A172 (cell line): ENCODE measurements at regions not wholly inside any gene's neighbourhood (a gene's known extent, or its start where the extent isn't known, plus 50 kb on each side); places are given as distances from the start of the nearest gene placed in this dataset.

Source experiments
- DNase-seq: peaks from one replicate; pipeline ENCODE4 v3.0.0-alpha.2; 2015; ENCODE audit warnings: low spot score

DNA sequence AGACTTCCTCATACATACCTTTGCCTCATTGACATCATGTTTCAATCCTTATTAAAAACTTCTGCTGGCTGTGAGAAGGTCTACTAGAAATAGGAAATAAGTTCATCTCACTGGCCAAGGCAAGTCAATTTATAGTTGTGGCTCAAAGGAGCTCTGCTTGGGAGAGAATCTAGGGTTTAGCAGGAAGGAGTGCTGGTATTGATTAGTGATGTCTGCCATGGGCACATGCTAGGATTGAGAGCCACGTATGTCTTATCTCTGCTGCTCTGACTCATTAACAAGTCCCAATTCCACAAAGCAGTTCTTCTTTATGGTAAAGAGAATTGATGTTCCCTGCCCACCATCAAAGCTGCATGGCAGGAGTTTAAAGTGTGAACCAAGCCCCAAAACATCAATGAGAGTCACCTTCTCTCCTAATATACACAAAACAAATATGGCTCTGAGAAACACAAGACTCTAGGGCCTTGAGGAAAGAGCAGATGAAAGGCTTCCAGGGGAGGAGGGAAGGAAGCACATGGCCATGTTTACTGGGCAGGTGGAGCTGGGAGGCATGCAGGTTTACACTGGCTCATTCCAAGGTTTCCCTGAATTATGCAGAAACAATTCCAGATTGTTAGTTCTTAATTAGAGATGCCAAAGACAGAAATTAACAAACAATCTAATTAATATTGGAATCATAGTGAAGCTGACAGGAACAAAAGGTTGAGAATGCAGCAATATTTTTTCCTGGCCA, 931.9 kb upstream of the TMEM132C start:
- DNase-seq: no peak

DNA sequence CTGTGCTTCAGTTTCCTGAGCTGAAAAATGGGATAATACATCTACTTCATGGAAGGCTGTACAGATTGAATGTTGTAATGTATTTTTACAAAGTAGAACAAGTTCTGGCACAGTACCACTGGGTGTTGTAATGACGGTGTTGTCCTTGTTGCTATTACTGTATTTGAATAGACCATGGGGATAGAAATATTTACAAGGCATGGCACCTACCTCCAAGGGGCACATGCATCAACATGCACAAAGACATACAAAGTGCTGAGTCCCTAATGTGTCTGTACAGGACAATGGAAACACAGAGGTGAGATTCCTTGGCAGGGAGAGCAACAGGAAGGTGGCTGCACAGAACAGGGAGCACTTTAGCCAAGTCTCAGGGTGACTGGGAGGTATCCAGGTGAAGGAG, 930.6 kb upstream of the TMEM132C start:
- no peak for DNase-seq

DNA sequence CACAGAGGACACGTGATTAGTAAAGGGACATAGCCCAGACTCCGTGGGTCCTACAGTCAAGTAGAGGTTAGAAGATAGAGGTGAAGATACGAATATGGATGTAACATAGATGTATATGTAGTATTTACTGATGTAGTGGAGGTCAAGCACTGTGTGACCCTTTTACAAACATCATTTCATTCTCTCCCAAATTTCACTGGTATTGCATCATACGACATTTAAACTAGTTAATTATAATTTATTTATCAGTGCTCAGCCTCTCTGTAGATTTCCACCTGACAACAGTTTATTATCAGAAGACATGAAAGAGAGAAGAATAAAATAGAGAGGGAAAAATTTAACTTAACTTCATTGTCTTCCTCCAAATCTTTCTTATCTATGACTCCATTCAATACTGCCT, 927.9 kb upstream of the TMEM132C start:
- no peak for DNase-seq

DNA sequence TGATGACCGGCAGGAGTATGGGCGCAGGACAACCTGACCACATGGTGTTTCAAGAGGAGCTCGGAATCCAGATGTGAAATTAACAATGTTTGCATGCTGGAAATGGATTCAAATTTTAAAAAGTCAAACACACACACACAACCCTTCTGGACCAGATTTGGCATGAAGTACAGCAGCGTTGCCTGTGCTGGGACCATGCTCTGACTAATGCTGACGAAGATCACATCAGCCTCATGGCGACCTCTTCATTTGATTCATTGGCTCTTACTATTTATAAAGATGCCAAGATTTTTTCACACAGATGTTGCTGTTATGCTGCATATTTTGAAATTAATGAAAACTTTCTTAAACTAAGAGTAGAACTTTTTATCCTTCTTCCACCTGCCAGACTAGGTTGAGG, 926.6 kb upstream of the TMEM132C start:
- no peak for DNase-seq

DNA sequence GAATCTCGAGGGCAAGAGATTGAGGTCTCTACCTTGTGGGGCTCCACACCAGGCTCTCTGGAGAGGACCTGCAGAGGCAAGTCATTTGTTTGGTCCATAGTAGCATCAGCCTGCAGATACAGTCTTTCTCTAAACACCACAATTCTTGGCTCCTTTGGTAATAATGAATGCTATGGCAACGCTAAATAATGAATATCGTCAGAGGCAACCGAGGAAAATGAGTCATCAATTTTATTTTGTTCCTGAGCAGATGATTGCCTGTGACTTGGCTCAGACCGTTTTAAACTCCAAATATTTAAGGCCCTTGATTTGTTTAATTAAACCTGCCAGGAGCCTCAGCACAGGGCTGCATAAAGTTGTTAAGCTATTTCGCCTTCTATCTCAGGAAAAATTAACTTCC, 924.1 kb upstream of the TMEM132C start:
- DNase-seq: no peak

DNA sequence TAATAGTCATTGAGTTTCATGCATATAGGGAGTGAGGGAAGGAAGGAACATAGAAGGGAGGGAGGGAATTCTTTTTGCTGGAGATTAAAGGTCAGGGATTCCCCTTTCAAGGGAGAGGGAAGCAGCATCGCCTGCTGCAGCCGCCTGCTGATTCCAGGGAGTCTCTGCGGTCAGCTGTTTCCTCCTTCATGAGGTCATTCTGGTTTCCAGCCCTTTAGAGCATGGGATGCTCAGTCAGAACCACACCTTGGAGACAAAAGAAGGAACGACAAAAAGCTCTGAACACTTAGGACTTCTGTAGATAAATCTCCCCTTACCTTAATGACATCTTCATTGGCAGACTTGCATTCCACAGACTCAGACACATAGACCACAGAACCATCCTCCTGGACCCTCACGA, 923.0 kb upstream of the TMEM132C start:
- DNase-seq: peak; percentile 79

DNA sequence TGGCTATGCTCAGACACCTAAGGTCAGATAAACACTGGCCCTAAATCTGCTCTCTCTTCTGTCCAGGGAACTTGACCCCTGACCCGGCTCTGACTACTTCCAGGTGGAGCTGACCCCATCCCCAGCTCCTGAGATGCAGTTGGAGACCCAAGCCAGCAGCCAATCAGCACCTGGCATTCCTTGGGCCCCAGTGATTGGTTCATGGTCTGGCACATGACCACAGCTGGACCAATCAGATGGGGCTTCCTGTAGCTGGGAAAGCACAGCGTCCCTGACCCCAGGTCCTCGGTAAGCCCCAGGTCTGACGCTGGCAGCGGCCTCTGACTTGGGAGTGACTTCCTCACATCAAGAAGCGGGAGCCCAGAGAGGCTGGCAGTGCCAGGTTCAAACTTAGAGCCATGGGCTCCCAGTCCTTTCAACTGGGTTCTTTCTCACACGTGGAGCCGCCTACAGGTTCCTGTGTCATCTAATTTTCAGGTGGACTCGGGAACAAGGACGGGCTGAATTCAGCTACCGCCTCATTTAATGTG, 915.4 kb upstream of the TMEM132C start:
- no peak for DNase-seq

DNA sequence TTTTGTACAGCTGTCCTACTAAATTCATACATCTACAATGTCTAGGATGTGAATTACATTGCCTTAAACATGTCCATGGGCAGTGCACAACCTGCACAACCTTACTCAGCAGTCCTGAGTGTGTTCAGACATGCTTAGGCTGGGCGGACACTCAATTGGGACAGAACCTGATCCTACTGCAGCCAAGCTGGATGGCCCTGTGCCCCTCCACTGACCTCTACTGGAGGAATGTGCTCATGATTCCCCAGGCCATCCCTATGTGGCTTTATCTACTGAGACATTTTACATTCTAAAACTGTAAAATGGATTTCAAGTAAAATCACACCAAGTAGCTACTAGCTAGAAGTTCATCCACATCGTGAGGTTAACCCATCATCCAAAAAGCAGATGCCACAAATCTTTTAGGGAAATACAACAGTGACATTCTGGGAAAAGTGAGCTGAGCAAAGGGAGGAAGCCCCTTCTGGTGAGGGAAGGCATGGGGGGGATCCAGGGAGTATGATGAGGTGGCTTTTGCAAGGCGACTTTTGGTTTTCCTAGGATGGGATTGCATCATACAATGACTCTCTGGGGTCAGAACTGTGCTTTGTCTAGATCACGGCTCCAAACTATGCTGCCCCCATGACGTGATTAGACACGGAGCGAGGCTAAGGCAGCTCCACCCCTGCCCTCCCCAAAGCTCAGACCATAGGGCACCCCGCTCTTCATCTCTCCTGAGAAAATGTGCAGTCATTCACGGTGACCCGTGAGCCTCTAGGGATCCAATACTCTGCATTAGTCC, 911.7 kb upstream of the TMEM132C start:
- DNase-seq: peak; percentile 32

DNA sequence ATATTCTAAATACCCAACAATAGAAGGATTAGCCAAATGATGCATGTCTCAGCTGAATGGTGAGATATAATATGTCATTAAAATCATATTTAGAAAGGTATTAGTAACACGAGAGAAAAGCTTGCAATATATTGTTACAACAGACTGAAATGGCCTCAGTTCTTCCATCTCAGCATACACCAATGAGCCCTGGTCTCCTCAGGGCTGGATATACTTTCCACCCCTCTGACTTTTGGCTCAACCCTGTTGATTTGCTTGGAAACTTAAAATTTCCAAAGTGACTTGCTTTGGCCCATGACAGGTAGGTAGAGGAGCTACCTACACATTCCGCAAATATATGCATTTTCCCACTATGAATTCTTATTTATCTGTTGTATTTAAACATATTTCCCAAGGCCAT, 908.1 kb upstream of the TMEM132C start:
- no peak for DNase-seq

DNA sequence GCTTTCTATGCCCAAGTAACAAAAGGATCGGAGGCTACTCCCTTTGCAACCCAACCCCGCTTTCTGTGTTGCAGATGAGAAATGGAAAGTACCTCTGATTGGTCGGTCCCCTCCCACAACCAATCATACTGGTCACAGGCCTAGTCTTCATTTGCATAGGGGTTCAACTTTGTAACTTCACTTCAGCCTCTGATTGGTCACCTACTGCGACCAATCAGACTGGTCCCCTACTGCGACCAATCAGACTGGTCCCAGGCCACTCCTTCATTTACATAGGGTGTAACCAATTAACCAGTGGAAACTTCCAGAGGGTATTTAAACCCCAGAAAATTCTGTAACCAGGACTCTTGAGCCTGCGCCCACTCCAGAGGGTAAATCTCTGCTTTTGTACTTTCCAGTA, 906.4 kb upstream of the TMEM132C start:
- DNase-seq: no peak

DNA sequence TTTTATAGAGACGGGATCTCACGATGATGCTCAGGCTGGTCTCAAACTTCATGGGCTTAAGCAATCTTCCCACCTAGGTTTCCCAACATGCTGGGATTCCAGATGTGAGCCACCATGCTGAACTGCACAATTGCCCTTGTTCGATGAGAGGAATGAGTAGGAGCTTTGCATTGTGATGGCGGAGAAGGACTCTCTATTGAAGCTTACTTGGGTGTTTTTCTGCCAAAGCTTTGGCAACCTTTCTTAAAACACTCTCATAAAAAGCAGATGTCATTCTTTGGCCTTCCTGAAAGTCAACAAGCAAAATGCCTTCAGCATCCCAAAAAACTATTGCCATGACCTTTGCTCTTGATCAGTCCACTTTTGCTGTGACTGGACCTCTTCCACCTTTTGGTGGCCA, 904.8 kb upstream of the TMEM132C start:
- no peak for DNase-seq

DNA sequence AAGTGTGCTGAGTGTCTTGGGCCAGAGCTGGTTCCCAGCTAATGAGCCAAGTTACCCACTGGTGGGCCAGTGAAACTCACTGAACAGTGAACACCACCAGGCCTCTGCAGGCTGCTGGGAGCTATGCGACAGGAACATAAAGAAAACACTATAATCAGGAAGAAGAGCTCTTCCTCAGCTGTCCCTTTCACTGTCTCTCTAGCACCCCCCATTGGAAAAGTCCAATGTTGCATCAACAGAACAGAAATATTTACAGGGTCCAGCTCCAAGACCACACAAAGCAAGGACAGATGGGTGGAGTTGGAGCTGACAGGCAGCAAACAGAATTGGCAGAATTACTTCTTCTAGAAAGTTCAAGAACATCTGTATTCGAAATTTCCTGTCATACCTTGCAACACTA, 903.6 kb upstream of the TMEM132C start:
- peak; percentile 10 for DNase-seq

DNA sequence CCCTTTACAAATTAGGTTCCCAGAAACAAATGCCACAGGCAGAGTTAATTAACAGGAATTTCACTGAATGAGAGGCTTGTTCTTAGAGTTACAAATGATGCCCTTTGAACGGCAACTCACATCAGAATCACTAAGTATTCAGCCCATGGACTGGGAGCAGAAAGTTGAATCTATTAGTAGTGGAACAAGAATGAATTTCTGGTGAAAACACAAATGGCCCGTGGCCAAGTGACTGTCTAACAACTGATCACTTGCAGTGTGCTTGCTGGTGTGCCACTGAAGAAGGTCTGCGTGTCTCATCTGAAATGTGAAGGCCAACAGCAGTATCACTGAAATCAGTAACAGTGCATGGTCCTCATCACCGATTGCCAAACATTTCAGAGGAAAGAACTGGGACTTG, 893.4 kb upstream of the TMEM132C start:
- DNase-seq: no peak

DNA sequence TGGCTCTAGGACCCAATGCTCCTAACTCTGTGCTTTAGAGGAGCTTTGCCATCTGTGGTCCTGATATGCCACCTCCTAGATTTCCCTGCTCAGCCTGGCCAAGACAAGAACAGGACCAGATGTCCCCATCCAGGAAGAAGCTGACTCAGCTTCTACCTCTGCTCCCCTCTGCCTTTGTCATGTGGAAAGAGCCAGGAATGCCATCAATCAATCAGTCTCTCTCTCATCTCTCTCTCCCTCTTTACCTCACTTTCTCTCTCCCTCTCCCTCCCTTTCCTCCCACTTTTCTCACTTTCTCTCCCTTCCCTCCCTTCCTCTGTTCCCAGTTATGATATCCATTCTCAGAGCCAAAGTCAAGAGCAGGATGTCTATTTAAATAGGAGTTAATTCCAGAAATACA, 892.5 kb upstream of the TMEM132C start:
- DNase-seq: no peak

DNA sequence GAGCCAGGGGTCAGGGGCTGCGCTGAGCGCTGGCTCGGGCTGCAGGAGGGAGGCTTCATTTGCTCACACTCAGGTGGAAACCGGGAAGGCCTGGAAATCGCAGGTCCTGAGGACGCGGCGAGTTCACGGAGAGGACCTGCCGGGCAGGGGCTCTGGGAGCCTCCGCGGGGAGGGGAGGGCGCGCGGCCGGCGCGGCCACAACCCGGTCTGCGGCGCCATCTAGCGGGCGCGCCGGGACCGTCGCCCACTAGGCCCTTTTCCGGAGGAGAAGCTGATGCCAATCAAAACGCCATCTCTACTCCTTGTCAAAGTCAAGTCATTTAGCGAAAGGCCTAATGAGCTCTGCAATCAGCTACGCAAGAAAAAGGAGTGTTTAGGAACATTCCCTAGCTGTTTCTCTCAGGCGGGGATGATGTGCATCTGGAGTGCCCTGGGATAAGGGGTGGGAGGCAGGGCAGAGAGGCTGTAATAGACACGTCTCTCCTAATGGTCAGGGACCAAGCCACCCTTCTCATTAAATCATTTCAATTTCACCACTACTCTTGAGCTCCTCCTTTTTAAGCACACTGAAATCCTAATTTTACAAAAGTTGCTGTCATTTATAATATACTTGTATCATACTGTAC, 885.8 kb upstream of the TMEM132C start:
- no peak for DNase-seq

DNA sequence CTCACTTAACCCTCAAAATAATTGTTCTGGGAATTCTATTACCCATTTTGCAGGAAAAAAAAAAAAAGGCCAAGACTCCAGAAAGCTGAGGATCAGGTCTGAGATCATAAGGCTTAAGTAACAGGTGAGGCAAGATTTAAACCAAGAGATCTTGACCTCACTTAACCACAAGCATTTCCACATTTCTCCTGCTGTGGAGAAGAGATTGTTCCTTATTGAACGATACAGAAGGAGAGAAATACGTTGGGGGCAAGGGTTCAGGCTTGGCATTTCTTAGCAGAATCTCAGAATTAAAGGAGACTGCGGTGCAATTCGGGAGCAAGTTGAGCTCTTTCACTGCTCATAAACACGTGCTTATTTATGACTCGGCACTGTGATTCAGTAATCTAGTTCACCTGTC, 885.3 kb upstream of the TMEM132C start:
- peak; percentile 41 for DNase-seq

DNA sequence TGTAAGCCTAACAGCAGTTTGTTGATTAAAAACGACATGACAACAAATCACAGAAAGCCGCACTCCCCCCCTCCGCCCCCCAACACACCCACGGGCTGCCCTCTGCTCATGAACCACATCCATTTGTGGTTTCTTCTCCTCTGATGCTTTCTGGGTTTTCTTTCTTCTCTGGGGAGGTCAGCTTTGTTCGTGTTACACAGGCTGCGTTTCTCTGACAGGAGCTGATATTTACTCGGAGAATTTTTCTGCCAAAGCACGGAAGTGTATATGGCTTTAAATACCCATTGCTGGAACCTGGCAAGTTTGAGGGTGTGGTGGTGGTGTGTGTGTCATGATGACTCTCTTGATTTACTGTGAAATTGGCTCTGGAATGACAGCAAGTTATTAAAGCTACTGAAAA, 883.7 kb upstream of the TMEM132C start:
- peak; percentile 79 for DNase-seq

DNA sequence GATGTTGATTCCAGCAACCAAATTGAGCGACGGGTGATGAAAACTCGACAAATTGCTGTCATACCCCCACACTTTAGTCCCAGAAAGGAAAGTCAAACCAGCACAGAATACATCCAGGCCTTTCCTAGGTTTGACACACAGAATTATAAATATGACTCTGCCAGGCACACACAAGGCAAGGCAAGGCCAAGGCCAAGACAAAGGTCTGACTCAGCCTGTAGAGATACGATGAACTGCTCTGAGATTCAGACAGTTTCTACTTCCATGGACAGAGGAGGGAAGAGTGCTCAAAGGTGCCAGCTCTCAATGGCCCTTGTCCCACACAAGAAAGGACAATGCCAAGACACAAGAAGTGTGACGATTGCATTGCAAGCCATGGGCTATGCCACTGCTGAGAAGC, 880.2 kb upstream of the TMEM132C start:
- DNase-seq: no peak

DNA sequence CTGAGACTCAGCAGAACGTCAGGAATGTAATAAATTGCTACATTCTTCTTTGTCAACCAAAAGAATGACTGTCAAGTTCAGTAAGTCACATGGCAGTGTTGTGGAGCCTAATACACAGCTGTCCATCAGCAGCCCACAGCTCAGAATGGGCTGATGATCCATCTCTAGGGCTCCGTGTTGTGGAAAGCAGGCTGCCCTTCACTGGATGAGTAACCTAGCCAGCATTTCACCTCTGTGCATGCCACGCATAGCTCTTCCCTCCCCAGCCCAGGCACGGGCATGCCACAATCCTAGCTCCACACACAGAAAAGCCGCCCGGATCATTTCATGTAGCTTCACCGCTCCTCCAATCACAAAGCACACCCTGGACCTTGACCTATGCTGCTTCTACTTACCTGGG, 878.0 kb upstream of the TMEM132C start:
- peak; percentile 42 for DNase-seq

DNA sequence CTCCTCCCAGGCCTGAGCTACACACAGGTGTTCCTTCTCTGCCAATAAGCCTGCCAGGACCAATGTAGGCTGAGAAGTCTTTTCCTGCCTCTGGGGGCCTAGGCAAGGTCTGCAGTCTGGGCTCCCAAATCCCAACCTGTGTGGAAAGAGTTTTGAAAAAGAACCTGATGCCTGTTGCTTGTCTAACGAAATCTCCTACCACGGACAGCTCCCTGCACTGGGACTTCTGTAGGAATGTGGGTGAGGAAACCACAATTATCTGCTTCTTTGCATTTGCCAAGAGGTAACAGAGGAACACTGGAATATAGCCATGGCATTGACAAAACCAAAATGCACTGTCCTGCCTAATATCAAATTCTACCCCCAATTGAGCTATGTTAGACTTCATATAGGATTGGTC, 877.0 kb upstream of the TMEM132C start:
- DNase-seq: peak; percentile 75

DNA sequence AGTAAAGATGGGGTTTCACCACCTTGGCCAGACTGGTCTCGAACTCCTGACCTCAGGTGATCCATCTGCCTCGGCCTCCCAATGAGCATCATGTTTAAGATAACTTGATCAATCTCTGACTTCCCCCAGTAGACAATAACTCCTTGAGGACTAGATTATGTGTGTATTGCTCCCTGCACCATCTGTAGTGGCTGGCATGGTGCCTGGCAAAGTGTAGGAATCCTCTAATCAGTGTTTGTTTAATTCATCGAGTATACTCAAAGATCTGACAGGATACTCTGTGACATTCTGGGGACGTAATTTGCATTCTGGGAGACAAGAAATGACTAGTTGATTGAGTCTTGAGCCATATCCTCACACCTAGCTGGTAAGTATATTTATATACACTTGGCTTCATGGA, 873.5 kb upstream of the TMEM132C start:
- no peak for DNase-seq

DNA sequence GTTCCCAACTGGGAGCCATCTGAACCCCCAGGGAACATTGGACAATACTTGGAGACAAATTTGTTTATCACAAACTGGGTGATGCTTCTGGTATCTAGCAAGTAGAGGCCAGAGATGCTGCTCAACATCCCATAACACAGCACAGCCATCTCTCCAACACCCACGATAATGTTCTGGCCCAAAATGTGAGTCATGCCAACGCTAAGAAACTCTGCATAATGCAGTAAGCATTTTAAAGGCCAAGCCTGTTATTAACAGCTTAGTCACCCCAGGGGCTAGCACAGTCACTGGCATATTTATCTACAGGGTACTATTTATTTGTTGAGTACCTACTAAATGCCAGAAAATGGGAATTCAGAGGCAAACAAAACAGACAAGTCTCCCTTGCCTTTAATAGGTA, 873.1 kb upstream of the TMEM132C start:
- peak; percentile 76 for DNase-seq

DNA sequence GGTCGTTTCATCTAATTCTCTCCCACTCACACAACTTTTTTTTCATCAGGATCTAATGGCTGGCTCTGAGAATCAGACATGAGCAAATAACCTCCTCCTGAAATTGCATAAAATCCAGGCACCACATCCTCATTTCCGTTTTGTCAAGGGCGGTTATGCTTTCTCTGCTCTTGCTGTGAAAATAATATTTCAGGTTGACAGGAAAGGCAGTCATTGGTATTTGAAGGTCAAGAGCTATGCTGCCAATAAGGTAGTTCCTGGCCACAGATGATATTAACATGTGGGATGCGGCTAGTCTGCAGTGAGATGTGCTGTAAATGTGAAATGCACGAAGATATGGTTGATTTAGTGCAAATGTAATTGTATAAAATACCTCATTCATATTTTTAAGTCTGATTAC, 870.2 kb upstream of the TMEM132C start:
- no peak for DNase-seq
